HG03175 (cell line): ENCODE measurements at regions not wholly inside any gene's neighbourhood (a gene's known extent, or its start where the extent isn't known, plus 50 kb on each side); places are given as distances from the start of the nearest gene placed in this dataset.

Source experiments
- ATAC-seq: cut with Tn5 transposase; IDR thresholded peaks from one replicate; pipeline ENCODE4 v1.9.1; 2021; ENCODE audit warnings: mild to moderate bottlenecking, moderate library complexity; ENCODE audit not compliant: unreplicated experiment

DNA sequence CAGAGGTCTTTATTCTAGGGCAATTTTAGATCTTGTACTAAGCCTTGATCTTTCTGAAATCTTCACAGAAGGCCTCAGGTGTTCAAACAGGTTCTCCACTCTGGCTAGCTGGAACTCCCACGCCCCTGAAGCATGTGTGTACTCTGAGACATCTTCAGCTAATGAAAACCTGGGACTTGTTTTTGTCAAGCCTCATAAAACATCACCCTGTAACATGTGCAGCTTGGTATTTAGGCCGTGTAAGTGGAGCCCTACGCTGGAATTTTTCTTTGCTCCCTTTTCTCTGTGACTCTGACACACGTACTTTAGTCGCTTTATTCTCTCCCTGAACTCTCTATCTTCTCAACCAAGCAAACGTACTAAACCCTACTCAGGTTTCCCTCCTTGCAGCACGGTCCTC lies 701.9 kb upstream of the ZP4 start:
- no peak for ATAC-seq

DNA sequence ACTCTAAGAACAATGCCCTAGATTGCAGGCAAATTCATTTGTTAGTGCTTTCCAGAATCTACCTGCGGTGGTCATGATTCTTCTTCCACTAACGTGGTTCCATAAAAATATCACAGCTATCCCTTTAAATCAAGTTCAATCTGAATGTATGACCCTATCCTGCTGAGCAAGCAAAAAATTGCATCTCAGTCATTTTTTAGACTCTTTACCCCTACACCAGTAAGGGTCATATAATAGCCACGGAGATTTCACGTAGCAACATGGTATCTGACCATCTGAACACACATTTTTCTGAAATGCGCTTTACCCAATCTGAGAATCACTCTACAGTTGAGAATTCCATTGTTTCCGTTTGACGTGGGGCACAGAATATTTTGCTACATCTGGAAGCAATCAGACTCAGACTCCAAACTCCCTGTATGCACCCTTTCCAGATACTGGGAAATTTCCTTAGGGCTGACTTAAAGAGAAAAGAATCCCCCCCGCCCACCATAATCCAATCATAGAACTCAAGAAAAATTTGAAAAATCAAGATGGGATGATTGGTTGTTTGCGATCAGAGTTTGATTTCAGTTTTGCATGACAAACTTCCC lies 699.2 kb upstream of the ZP4 start:
- ATAC-seq: no peak

DNA sequence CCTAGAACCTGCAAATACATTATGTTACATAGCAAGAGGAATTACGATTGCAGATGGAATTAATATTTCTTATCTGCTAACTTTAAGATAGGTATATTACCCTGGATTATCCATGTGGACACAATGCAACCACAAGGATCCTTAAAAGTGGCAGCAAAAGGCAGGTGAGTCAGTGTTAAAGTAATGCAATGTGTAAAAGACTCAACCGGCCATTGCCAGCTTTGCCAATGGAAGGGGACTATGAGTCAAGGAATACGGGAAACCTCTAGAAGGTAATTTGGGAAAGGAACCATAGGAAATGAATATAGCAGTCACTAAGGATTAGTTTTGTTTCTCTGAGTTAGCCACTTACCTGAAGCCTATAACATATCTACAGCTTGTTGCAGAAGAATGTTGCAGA lies 692.1 kb upstream of the ZP4 start:
- no peak for ATAC-seq

DNA sequence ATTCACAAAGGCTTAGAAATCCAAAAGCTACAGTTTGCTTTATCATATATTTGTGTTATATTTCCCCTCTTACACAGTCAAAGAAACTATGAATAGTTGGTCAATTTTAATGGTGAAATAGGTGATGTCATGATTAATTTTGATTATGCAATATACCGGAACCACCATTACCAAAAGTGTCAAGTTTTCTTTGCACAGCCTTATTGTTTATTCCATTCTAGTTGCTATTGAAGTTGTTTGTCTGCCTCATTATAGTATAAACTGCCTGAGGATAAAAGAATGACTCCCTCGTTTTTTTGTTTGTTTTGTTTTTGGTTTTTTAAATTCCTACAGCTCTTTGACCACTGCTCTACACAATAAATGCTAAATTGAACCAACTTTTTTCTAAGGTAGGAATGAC lies 690.6 kb upstream of the ZP4 start:
- ATAC-seq: no peak

DNA sequence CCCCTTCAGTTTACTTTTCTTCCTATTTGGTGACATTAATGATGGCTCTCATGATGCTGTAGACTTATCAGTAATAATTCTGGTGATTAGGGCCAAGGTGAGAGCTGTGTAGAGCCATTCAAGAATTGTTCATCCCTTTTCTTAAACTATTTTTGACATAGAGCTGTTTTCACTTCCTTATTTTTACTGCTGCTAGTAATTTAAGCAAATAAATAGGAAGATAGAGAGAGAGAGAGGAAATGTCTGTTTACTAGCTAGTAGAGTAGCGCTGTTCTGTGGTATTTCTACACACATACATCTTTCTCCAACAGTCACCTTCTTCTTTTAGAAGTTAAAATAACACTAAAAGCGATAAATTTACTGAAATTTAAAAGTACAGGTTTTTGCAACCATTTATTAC lies 678.0 kb upstream of the ZP4 start:
- ATAC-seq: no peak

DNA sequence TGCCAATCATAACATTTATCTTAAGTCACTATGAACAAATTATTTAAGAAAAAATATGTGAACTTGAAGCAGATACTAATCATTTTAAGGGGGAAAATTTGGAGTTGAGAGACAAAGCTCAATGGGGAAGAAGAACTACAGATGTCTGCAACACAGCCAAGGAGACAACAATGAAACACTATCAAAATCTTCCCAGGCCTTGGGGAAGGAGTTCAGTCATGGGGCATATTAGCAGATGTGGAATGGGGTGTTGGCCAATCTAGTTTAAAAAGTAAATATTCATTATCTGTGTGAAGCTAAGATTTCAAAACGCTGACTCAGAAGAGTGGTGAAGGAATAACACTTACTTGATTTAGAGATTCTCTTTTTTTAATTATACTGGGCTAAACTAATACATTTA lies 671.6 kb upstream of the ZP4 start:
- no peak for ATAC-seq

DNA sequence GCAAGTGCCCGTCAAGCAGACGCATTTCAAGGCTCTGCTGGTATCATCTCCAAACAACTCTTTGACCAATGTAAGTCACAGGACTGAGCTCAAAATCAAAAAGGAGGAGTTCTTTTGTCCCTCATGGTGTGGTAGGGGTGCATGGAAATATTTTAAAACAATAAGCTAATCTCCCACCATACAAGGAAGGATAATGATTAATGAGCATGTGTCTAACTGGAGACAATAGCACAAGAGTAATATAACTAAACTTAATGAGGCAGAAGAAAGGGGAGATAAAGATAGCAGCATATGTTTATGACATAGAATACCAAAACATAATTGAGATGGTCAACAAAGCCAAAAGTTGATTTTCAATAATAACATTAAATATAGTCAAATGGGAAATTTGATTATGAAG lies 668.0 kb upstream of the ZP4 start:
- no peak for ATAC-seq

DNA sequence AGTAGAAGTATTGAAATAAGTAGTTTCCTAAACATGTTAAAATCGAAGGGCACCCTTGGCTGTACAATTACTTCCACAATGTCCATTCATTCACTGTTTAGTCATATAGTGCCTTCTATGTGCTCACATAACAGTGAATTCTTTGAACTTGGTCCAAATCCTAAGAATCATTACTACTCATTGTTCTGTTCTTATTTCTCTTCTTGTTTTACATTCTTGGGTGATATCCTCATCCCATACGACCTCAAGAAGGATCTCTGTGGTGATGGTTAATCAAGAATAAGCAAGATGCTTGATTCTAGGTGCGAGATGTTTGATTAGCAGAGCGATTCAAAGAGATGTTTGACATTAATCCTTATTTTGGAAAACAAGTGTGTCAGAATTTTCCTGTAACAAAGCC lies 667.4 kb upstream of the ZP4 start:
- no peak for ATAC-seq

DNA sequence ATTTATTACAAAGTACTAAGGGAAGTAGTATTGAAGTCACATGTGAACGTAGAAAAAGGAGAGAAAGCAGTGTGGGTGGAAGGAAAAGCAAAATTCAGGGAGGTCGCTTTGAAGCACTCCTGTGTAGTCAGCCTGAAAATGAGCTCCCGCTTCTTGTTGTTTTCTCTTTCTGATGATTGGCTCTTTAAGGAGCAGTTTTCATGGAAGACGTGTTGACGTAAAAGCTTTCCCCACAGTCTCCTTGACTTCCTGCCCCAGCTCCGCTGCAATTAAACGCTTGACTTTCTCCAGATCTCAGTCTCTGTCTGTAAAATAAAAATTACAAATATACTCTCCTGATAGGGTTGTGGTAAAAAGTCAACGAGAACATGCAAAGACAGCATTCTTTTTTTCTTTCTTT lies 661.5 kb upstream of the ZP4 start:
- ATAC-seq: no peak

DNA sequence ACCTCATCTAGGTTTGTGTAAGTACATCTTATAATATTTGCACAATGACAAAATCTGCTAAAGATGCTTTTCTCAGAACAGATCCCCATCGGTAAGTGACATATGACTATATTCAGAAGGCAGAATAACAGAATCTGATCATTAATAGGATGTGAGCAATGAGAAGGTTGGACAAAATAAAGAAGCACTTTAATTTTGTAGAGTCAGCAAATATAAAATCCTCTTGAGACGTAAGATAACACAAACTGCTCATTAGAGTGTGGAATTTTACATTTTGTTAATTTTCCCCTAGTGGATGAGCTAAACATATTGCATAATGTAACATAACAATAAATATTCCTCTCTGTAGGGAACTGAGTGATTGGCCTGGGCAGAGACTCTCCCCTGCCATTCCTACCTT lies 658.4 kb upstream of the ZP4 start:
- no peak for ATAC-seq

DNA sequence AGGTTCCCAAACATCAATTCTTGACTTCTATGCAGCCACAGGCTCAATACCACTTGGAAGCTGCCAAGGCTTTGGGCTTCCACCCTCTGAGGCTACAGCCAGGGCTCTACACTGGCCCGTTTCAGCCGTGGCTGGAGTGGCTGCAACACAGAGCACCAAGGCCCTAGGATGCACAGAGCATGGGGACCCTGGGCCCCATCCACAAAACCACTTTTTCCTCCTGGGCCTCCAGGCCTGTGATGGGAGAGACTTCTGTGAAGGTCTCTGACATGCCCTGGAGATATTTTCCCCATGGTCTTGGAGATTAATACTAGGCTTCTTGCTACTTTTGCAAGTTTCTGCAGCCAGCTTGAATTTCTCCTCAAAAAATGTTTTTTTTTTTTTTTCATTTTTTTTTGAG lies 655.4 kb upstream of the ZP4 start:
- ATAC-seq: no peak

DNA sequence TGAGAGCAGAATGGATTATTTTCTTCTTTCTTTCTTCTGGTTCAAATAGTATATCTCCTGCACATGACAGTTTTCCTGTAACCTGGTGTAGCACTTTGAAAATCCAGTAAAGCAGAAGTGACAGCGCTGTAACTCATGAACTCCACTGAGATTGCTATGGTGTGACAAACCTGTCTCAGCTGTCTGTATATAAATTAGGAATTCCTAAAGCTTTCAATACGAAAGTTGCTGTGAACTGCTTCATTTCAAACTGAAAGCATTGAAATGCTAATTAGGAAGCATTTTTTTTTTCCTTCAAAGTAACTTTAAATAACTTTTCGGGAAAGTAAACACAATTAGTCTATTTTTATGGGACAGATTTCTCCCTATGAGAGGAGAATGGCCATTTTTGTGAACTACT lies 646.9 kb upstream of the ZP4 start:
- no peak for ATAC-seq

DNA sequence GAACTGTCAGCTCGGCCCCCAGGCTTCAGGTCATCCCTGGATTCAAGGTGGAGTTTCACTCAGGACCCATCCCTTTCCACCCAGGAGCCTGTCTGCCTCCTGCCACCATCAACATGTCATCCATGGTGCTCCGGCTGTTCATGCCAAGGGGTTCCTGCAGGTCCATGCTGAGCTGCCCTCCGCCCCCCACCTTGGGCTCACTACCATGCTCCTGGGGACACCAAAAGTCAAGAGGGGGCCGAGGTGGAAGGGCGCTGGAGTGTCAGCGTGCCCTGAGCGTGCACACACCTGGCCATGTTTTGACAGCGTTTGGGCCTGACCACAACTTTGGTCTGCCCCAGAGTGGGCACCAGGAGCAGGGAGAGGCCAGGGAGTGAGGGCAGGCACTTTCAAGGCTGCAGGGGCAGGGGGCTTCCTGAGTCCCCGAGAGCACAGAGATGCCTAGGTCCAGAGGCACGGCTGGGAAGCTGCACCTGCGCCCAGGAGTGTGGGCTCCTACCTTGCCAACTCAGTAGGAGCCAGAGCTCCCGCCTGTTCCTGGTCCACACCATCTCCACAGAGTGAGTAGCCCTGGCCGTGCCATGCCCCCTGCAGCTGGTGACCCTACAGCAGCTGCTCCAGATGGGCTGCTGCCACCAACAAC lies 639.6 kb upstream of the ZP4 start:
- ATAC-seq: no peak

DNA sequence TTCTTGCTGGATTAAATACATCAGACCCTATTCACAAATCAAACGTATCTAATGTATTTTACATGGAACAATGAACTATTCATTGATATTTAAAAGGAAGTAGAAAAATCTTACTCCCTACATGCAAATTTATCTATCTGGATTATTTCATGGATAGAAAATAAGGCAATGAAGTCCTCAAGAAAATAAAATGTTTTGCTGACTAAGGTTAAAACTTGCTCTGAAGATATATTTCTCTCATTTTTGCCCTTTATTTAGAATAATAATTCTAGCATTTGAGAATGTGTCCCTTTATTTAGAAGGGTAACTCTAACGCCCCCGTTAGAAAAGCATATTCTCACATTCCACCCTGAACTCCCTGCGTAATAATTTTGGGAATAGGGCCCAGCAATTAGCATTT lies 627.0 kb upstream of the ZP4 start:
- no peak for ATAC-seq

DNA sequence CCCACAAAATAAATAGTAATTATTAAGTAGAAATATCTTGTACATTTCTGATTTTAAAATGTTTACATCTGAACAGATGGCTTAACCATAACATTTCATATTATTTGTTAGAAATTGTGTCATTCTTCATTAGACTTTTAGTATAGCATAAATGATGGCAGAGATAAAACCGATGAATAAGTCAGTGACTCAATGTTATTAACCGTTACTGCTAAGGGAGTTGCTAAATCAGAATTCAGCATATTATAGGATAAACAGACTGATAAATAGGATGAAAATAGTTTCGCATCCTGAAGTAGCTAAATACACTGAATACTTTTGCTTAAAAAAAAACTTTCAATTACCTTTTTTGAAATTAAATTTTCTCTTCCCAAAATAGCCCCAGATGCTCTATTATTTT lies 610.6 kb upstream of the ZP4 start:
- no peak for ATAC-seq

DNA sequence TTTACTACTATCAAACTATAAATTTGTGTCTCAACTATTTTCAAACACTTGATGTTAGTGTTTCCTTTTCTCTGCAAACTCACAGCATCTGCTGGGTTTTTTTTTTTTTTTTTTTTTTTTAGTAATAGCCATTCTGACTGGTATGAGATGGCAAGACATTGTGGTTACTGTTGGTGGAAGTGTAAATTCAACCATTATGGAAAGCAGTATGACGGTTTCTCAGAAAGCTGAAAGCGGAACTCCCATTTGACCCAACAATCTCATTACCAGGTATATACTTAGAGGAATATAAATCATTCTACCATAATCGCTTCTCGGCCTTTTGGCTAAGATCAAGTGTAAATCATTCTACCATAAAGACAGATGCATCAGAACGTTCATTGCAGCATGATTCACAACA lies 608.3 kb upstream of the ZP4 start:
- ATAC-seq: no peak

DNA sequence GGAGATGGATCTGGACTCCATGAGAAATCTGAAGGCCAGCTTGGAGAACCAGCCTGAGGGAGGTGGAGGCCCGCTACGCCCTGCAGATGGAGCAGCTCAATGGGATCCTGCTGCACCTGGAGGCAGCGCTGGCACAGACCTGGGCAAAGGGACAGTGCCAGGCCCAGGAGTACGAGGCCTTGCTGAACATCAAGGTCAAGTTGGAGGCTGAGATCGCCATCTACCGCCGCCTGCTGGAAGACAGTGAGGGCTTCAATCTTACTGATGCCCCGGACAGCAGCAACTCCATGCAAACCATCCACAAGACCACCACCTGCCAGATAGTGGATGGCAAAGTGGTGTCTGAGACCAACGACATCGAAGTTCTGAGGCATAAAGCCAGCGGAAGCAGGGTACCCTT lies 601.5 kb upstream of the ZP4 start:
- ATAC-seq: no peak

DNA sequence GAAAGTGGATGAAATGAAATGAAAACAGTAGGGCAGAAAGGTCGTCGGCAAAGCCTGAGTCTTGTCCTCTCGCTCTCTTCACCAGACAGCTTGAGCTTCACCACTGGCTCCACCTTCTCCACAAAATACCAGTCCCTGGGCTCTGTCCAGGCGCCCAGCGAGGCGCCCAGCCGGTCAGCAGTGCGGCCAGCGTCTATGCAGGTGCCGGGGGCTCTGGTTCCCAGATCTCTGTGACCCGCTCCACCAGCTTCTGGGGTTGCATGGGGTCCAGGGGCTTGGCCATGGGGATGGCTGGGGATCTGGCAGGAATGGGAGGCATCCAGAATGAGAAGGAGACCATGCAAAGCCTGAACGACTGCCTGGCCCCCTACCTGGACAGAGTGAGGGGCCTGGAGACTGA lies 600.5 kb upstream of the ZP4 start:
- no peak for ATAC-seq

DNA sequence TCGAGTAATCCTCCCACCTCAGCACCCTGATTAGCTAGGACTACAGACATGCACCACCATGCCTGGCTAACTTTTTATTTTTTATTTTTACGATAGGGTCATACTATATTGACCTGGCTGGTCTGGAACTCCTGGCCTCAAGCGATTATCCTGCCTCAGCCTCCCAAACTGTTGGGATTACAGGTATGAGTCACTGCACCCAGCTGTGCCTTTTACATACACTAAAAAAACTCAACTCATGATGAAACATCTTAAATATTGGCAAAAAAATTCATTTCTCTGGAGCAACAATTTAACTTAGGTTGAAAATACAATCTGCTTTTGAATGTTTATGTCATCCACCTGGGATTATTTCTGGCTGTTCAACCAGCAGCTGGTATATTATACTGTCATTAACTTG lies 598.3 kb upstream of the ZP4 start:
- ATAC-seq: no peak

DNA sequence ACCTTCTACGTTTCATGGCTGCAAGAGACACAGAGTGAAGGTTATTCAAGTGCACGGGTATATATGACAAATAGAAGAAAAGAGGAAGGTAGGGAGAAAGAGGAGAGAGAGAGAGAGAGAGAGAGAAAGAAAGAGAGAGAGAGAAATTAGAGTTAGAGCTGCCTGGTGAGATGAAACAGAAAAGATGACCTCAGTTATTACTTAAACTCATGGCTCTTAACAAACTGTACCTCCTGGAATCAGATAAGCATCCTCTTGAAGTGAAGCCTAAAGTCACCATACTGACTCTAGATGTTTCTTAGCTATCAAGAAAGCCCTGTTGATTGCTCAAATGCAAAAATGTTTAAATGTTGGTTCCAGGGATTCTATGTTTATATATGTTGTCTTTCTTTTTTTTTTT lies 597.7 kb upstream of the ZP4 start:
- no peak for ATAC-seq

DNA sequence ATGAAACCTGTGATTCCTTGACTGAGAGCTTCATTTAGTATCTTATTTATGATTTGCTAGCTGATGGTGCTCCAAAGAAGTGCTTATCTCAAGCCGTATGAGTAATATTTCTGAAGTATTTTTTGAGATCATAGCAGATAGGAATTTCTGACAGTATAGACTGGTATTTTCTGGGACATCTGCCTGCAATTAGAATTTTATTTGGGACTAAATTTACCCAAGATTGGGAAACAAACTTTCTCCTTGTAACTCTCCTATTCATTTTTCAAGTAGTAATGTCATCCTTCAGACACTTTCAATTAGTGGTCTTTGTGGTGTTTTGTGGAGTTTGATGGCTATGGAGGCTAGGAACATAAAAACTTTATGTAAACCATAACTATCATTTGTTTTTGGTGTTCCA lies 597.2 kb upstream of the ZP4 start:
- ATAC-seq: no peak

DNA sequence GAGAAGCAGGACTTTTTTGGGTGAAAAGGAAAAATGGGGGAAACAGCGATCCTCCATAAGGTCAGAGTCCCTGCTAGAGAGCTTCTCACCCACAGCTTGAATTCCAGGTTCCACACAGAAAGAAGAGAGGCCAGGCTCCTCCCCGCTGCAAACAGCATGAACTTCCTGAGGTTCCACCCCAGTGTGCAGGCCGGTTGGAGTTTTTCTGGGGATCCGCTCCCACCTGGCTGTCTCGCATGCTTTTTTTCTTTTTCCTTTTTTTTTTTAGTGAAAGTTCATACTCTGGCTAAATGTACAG lies 595.1 kb upstream of the ZP4 start:
- ATAC-seq: no peak

DNA sequence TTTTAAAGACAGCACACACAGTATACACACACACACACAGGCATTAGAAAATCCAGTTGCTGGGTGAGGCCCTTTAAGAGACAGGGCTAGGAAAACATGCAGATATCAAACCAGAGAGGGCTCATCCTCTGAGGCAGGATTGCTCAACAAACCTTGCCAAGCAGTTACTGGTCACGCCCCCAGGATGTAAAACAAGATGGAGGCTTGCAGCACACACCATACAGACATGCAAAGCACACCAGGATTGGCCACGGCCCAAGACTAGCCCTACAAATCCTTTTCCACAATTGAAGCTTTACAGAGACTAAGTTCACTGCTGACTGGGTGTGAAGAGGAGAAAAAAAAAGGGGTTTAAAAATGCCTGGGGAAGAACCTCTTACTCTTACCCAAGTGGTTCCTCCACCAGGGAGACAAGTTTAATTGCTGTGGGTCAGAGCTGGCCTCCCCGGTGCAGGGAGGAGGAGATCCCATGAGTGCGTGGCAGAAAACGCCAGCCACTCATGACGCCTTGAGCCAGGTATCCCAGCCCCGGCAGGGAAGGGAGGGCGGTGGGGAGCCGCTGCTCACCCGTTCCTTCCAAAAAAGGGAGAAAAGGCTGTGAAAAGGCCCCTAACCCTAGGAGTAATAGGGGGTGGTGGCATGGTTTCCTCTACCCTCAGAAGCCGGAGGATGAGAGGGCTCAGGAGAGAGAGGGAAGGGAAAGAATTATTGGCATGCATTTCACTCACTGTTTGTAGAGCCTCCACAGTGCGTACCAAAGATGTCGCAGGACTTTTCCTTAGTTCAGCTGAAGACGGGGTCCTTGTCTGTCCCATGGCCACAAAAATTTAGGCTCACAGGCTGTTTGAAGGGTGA lies 594.6 kb upstream of the ZP4 start:
- no peak for ATAC-seq
